CD4-positive, alpha-beta T cell treated with Interferon alpha-2 for 1 hour (primary cell): ENCODE measurements at regions not wholly inside any gene's neighbourhood (a gene's known extent, or its start where the extent isn't known, plus 50 kb on each side); places are given as distances from the start of the nearest gene placed in this dataset.
"Not testable (repeated sequence)": the region's sequence is repeated elsewhere in the genome, so short reads cannot be mapped to it uniquely, and the experiment has no call there.

ENCODE experiments used
- DNase-seq, 2 donors: peaks; one replicate each; pipeline ENCODE4 v3.0.0-alpha.2; 2020 to 2022

- no peak for DNase-seq
Observed at GRCh38 chr4:126182786-126183185, 868.0 kb downstream of the FAT4 start.

DNA sequence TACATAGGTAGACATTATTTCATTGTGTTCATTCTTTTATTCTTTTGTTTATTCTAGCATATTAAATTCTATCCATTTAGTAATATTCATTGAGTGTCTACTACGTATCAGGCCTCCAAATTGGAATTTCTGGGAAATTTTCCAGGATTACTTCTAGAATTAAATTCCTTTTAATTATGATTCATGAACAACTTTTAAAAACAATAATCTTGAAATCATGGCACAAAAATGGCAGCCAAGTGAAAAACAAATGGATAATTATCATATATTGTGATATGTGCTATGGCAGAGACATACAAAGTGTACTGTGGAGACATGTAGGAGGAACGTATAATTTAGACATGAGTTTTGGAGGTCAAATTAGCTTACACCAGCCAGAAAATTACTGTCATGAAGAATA lies 868.5 kb downstream of the FAT4 start:
- DNase-seq: no peak

- no peak for DNase-seq
Observed at GRCh38 chr4:126191536-126191935, 876.8 kb downstream of the FAT4 start.

DNA sequence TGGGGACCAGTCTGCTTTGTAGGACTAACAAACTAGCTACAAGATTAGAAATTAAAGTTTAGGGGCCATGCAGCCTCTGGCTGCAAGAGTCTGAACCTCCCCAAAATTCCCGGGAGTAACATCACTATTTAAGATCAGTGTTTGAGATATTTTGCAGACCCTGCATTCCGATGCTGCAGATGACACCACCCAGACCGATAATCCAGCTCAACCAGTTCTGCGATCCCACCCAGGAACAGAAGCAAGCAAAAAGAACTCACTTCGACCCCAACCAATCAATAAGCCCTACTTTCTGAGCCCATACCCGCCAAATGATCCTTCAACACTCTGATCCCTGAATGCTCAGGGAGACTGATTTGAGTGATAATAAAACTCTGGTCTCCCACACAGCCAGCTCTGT lies 877.8 kb downstream of the FAT4 start:
- DNase-seq: no peak

DNA sequence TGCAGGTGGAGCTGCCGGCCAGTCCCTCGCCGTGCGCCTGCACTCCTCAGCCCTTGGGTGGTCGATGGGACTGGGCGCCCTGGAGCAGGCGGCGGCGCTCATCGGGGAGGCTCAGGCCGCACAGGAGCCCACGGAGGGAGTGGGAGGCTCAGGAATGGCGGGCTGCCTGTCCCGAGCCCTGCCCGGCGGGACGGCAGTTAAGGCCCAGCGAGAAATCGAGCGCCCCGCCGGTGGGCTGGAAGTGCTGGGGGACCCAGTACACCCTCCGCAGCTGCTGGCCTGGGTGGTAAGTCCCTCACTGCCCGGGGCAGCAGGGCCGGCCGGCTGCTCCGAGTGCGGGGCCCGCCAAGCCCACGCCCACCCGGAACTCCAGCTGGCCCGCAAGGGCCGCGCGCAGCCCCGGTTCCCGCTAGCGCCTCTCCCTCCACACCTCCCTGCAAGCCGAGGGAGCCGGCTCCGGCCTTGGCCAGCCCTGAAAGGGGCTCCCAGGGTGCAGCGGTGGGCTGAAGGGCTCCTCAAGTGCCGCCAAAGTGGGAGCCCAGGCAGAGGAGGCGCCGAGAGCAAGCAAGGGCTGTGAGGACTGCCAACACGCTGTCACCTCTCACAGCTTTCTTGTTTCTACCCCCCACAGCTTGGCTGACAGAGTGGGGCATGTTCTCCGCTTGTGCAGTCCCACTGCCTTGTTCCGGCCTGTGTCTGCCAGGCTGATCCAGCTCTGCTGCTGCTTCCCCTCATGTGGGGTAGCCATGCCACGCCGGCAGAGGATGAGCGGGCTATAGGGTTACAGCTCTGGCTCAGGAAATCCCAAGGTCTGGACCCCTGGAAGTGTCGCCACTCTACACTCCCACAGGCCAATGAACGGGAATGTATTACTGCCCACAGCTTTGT lies 886.7 kb downstream of the FAT4 start:
- DNase-seq: not testable (repeated sequence)

DNA sequence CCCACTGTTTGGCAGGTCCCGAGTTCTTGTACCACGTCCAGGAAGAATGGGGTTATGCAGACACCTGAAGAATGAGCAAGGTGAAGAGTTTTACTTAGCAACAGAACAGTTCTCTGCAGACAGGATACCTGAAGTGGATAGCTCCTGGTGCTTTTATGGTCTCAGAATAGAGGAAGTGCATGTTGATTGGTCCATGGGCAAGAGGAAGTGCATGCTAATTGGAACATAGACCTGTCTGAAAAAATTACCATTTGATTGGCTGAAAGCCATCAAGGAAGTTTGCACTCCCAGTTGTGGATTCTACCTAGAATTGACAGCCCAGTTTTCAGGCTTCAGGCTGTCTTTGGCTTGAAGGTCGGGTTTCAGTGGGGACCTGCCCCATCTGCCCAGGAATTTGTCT lies 887.5 kb downstream of the FAT4 start:
- no peak for DNase-seq

DNA sequence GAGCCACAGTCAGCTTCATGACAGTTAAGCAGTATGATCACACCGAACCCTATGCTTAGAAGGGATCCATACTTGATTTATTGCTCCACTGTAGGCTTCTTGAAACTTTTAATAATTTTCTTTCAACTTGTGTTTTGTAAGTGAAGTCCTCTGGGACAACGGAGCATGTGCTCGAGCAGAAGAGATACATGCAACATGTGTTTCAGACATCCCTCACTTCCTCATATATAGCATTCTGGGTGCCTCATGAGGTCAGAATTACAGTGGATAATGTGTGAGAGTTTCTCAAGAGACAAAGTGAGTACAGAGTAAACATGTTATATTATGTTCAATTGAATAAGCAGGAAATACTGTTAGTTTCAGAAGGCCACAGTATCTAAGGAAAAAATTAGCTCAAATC lies 893.2 kb downstream of the FAT4 start:
- DNase-seq: no peak

DNA sequence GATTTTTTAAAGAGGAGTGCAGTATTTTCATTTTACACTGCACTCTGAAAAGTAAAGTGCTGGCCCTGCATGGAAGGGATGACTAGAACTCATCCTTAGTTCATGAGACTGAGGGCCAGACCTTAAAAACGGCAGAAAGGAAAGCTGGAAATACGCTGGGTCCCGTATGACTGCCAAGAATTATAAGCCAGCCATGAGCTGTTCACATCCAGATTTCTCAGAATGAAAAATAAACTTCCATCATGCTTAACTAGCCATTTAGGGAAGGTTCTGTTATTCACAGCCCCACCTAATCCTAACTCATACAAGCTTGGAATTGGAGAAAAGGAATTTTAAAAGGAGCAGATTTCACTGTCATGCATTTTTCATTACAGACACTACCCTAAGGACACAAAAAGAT lies 894.4 kb downstream of the FAT4 start:
- DNase-seq: no peak

DNA sequence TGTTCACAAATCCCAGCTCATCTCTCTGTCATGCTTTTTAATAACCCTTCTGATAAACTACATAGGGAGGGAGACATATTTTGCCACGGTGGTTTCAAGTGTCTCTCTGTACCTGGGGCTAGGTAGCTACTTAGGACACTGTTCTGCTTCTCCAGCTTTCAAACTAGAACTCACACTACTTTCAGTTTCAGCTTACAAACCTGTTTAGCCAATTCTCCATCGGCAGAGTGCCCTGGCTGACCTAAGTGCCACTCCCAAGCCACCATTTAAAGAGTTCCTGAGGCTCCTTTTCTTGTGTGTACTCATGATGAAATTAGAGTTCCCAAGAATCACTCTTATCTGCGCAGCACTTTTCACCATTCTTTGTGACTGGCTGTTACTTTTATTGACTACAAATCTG lies 899.2 kb downstream of the FAT4 start:
- no peak for DNase-seq

DNA sequence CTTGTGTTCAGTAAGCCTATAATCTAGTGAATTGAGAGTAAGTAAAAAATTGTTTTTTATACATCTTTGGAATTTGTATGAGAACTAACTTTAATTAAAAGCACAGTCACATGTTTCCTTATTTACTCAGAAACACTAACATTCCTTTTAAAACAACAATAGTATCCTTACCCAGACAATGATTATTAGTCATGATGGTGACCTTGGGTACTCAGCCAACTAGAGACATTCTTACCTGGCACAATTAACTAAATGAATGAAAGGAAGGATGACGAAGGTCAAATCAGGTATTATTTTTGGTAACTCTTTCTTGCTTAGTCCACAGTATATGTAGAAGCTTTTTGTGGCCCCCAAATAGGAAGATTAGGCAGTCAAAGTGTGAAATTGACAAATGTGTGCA lies 901.0 kb downstream of the FAT4 start:
- DNase-seq: no peak

GRCh38 chr4:126216611-126217010 lies 901.9 kb downstream of the FAT4 start:
- DNase-seq: no peak

DNA sequence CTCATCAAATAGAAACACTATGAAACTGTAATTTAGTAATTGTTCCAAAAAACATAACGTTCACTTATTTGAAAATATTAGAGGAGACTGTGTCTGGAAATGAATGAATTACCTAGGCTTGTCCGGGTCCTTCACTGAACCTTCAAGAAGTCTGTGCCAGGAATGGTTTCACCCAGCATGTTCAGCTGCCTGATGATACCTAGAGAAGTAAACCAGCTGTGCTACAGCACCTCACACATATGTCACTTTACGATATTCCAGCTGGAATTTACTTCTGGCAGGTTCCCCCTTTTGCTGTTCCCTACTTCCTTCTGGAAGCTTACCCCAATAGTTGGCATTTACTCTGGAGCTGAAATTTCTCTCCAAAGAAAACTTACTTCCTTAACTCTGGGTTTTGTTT lies 906.5 kb downstream of the FAT4 start:
- no peak for DNase-seq

- no peak for DNase-seq
Observed at GRCh38 chr4:126221717-126222340, 907.1 kb downstream of the FAT4 start.

- DNase-seq: no peak
Observed at GRCh38 chr4:126223784-126224407, 909.1 kb downstream of the FAT4 start.

- no peak for DNase-seq
Observed at GRCh38 chr4:126227428-126227827, 912.7 kb downstream of the FAT4 start.

DNA sequence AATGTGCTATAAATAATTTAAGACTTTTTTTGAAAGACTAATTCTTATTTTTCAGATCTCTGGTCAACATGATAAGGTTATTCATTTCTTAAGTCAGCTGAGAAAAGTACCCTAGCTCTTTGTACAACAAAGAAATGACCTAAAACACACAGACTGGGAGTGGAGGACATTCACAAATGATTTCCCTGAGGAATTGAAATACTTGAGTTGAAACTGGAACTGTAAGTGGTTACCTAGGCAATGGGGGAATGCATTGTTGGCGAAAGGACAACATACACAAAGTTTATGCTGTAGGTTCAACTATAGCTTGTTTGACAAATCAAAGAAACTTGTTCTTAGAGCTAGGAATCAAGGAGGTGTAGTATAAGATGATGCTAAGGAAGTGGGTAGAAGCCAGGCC lies 915.5 kb downstream of the FAT4 start:
- no peak for DNase-seq

- DNase-seq: no peak
Observed at GRCh38 chr4:126233483-126233882, 918.7 kb downstream of the FAT4 start.

DNA sequence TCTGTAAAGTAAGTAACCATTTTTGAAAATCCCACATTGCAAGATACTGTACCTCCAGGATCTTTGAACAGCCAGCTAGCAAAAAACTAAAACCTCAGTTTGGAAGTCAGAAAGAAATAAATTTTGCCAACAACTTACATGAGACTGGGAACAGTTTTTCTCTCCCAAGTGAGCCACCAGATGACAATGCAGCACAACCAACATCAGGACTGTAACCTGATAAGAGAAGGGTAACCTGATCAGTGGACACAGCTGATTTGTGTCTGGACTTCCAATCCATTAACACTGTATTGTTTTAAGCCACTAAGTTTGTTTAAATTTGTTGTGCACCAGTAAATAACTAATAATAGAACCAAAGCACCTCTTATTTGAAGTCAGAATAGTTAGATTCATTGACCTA lies 923.3 kb downstream of the FAT4 start:
- DNase-seq: no peak

GRCh38 chr4:126241634-126242033 lies 926.9 kb downstream of the FAT4 start:
- no peak for DNase-seq

- DNase-seq: no peak
Observed at GRCh38 chr4:126242679-126243390, 928.1 kb downstream of the FAT4 start.

DNA sequence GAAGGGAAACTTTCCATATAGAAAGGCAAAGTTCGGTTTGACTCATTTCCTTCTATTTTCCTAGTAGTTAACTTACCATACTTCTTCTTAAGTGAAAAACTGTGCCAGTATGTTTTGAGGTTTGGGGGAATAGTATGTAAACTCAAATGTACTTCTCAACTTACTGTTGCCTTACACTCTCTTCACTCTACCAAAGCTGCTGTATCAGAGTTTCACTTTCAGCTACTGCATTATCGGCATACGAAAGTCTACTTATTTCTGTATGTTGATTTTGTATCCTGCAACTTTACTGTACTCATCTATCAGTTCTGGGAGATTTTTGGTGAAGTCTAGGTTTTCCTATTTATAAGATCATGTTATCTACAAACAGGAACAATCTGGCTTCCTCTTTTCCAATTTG lies 932.7 kb downstream of the FAT4 start:
- no peak for DNase-seq

DNA sequence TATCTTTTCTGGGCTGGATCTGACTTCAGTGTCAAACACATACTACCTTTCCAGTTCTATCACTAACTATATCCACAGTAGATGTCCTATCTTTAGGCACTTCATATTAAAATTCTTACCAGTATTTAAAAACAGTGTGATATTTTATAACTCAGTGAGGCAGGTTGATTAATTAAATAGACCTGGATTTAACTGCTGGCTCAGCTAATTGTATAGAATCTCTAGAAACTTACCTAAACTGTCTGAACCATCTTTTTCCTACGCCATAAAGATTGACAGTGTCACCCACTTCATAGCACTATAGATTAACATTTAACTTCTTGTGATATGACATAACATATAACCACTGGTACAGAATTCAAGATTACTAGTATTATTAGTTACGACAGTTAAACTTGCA lies 935.3 kb downstream of the FAT4 start:
- DNase-seq: no peak

DNA sequence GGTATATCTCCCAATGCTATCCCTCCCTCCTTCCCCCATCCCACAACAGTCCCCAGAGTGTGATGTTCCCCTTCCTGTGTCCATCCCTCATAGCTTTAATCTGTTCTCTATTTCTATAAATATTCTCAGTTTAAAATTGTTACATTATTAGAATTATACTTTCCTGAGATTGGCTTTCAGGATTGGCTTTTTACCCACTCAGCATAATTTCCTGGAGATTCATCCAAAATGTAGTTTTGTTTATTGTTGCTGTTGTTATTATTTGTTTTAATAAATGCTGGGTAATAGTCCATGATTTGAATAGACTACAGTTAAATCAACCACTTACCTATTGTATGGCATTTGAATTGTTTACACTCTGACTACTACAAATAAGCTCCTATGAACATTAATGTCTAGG lies 936.4 kb downstream of the FAT4 start:
- no peak for DNase-seq

- DNase-seq: no peak
Observed at GRCh38 chr4:126262665-126263064, 947.9 kb downstream of the FAT4 start.
